Adrenal gland (tissue), 5 donors: ENCODE measurements at regions not wholly inside any gene's neighbourhood (a gene's known extent, or its start where the extent isn't known, plus 50 kb on each side); places are given as distances from the start of the nearest gene placed in this dataset.

Experiments
- POLR2A ChIP-seq, 2 donors: fragments of 450-650 bp; IDR thresholded peaks; one replicate each; pipeline ENCODE4 v1.6.1; 2017; ENCODE audit warnings: antibody characterized with exemption in 2 of 2, mild to moderate bottlenecking in 2 of 2, moderate library complexity in 1 of 2
- TF ChIP-seq, protein P1 (sequence below), 6 experiments: fragments of 450-650 bp in 4 of 6; fragments of 200-600 bp in 2 of 6; sonication (generic) in 1 of 6; IDR thresholded peaks; 1 replicate in 5 of 6; 2 replicates in 1 of 6; pipeline versions ENCODE4 v1.5.1 to v1.8.0; 2016 to 2021; ENCODE audit warnings: antibody characterized with exemption in 6 of 6, mild to moderate bottlenecking in 2 of 6, moderate library complexity in 1 of 6
- donor health status: DM: no; HTN: no; CAD: no.

DNA sequence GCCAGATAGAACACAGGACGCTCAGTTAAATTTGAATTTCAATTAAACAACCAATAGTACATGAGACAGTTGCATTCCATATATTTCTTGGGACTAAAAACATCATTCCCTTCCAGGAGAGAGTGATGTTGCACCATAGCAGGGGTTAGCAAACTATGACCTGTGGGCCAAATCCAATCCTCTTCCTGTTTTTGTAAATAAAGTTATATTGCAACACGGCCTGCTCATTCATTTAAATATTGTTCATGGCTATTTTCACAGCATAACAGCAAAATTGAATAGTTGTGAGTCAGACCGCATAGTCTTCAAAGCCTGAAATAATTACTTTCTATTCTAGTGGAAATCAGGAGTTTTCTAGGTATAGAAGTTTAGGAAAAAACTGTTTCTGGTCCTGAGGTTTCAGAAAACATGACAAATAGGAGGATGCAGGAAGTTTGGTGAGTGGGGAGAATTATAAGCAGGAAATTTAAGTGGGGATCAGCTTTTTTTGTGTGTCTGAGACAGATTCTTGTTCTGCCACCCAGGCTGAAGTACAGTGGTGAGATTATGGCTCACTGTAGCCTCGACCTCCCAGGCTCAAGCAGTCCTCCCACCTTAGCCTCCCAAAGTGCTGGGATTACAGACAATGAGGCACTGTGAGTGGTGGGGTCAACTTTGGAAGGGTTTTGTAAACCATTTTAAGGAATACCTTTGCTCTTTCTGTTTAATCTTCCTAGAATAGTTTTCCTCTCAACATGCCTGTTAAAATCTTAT, 131.5 kb downstream of the SOCS6 start:
- TF ChIP-seq, protein P1, sequence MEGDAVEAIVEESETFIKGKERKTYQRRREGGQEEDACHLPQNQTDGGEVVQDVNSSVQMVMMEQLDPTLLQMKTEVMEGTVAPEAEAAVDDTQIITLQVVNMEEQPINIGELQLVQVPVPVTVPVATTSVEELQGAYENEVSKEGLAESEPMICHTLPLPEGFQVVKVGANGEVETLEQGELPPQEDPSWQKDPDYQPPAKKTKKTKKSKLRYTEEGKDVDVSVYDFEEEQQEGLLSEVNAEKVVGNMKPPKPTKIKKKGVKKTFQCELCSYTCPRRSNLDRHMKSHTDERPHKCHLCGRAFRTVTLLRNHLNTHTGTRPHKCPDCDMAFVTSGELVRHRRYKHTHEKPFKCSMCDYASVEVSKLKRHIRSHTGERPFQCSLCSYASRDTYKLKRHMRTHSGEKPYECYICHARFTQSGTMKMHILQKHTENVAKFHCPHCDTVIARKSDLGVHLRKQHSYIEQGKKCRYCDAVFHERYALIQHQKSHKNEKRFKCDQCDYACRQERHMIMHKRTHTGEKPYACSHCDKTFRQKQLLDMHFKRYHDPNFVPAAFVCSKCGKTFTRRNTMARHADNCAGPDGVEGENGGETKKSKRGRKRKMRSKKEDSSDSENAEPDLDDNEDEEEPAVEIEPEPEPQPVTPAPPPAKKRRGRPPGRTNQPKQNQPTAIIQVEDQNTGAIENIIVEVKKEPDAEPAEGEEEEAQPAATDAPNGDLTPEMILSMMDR (IDR thresholded peaks at IDR 0.05) = no peak
- no peak for TF ChIP-seq POLR2A (IDR thresholded peaks at IDR 0.05)
